ENCODE measurements at regions not wholly inside any gene's neighbourhood (a gene's known extent, or its start where the extent isn't known, plus 50 kb on each side); places are given as distances from the start of the nearest gene placed in this dataset.

DNA sequence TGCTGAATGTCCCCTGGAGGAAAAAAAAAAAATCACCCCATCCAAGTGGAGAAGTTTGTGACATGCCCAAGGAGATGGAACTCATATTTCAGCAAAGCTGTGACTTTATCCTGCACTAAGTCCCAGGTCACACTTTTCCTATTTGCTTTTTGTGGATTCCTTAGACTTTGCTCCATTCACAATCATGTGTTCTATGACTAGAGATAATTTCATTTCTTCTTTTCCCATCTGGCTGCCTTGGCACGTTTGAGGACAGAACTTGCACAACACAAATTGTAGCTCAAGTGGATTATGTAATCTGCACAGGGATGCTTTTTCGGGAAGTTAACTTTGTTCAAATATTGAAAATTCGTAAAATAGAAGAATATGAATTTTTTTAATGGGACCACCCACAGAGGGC lies 100.7 kb upstream of the PTPN1 start:
- TF ChIP-seq POLR2AphosphoS5 (IDR thresholded peaks at IDR 0.05), result peak in 1 of 2 donors; percentile 46
- no peak for TF ChIP-seq POLR2A (IDR thresholded peaks at IDR 0.05; ENCODE audit: low read depth)
- TF ChIP-seq EP300 (IDR thresholded peaks at IDR 0.05), result no peak
- TF ChIP-seq, protein P1, sequence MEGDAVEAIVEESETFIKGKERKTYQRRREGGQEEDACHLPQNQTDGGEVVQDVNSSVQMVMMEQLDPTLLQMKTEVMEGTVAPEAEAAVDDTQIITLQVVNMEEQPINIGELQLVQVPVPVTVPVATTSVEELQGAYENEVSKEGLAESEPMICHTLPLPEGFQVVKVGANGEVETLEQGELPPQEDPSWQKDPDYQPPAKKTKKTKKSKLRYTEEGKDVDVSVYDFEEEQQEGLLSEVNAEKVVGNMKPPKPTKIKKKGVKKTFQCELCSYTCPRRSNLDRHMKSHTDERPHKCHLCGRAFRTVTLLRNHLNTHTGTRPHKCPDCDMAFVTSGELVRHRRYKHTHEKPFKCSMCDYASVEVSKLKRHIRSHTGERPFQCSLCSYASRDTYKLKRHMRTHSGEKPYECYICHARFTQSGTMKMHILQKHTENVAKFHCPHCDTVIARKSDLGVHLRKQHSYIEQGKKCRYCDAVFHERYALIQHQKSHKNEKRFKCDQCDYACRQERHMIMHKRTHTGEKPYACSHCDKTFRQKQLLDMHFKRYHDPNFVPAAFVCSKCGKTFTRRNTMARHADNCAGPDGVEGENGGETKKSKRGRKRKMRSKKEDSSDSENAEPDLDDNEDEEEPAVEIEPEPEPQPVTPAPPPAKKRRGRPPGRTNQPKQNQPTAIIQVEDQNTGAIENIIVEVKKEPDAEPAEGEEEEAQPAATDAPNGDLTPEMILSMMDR (IDR thresholded peaks at IDR 0.05), result no peak
- no peak for DNase-seq (ENCODE audit: extremely low spot score)
- Histone ChIP-seq H3K36me3 (no peaks in the 10 kb centered on the region), H3K27me3 (no peaks in the 10 kb centered on the region), H3K4me1 (peaks cover 19 to 37% (median 29%) of the 10 kb centered on the region in 4 donors), H3K27ac (replicated peaks in 1 of 4) (peak overlapping the region; percentile 50 to 69 (median 59)), H3K9me3 (peaks cover 0 to 6% (median 2%) of the 10 kb centered on the region in 4 donors), H3K4me3 (no peak overlapping the region)
- WGBS, result 55% methylated on average over 3 of the region's 3 CpGs
- intact Hi-C loops (cut with DNase I), result no loop called here

DNA sequence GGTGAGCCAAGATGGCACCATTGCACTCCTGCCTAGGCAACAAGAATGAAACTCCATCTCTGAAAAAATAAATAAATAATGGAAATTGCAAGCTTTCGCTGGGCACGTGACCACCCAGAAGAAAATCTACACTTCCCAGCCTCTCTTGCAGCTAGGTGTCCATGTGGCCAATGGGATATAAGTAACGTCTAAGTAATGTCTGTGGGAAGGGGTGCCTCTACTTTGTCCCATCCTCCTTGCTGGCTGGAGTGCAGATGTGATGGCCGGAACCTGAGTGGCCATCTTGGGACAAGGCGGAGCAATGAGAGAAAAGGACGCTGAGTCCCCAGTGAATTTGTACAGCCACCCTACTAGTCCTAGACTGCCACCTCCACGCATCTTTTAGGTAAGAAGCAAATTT lies 99.8 kb upstream of the PTPN1 start:
- Histone ChIP-seq H3K36me3 (no peaks in the 10 kb centered on the region), H3K4me1 (peaks cover 27 to 38% (median 32%) of the 10 kb centered on the region in 4 donors), H3K4me3 (no peak overlapping the region), H3K27ac (replicated peaks in 1 of 4) (peak overlapping the region; percentile 12 to 69 (median 51)), H3K9me3 (peaks cover 0 to 6% (median 2%) of the 10 kb centered on the region in 4 donors), H3K27me3 (no peaks in the 10 kb centered on the region)
- no peak for DNase-seq (ENCODE audit: extremely low spot score)
- 96% methylated on average over 7 of the region's 7 CpGs for WGBS
- TF ChIP-seq EP300 (IDR thresholded peaks at IDR 0.05) (no peak), POLR2A (IDR thresholded peaks at IDR 0.05; ENCODE audit: low read depth) (no peak), POLR2AphosphoS5 (IDR thresholded peaks at IDR 0.05) (no peak)
- TF ChIP-seq, protein P1 (IDR thresholded peaks at IDR 0.05), result no peak
- intact Hi-C loops (cut with DNase I), result no loop called here

DNA sequence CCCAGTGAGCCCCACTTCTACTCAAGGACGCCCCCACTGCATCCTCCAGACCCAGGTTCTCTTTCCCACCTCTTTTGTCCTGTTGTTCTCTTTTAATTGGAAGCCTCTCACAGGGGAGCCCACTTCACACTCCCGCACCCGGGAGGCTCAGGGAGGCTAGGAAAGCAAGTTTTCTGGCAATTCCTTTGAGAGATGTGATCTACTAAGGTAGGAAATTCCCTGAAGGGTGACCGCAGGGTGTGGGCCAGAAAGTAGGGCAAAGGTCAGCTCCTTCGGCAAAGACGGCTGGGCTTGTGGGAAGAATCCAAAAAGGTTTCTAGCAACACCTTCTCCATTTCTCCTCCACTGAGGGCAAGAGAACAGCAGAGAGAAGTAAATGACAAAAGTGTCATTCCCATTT lies 98.1 kb upstream of the PTPN1 start:
- intact Hi-C loops (cut with DNase I), result no loop called here
- no peak for DNase-seq (ENCODE audit: extremely low spot score)
- Histone ChIP-seq H3K9me3 (peaks cover 0 to 6% (median 2%) of the 10 kb centered on the region in 4 donors), H3K27me3 (no peaks in the 10 kb centered on the region), H3K4me1 (peaks cover 39 to 52% (median 42%) of the 10 kb centered on the region in 4 donors), H3K36me3 (no peaks in the 10 kb centered on the region), H3K4me3 (no peak overlapping the region), H3K27ac (replicated peaks in 1 of 4) (peak overlapping the region in 1 of 4 donors; percentile 100)
- TF ChIP-seq POLR2AphosphoS5 (IDR thresholded peaks at IDR 0.05) (no peak), POLR2A (IDR thresholded peaks at IDR 0.05; ENCODE audit: low read depth) (no peak), EP300 (IDR thresholded peaks at IDR 0.05) (no peak)
- TF ChIP-seq, protein P1 (IDR thresholded peaks at IDR 0.05), result no peak
- WGBS, result 70% methylated on average over 6 of the region's 6 CpGs

DNA sequence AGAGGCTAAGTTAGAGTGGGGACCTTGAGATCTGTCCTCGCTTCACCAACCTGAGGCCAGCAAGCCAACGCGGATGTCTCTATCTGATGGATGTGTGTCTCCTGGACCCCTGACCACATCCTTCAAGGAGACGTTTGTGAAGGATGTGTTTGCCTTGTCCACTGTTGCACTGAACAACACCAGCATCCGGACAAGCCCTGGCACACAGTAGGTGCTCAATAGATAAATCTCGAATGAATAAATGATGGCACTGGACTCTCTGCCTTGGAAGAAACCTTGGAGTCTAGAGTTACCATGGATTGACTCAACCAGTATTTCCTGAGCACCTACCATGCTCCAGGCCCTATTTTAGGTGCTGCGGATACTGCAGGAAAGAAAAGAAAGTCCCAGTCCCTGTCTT lies 97.7 kb upstream of the PTPN1 start:
- intact Hi-C loops (cut with DNase I), result no loop called here
- no peaks in the 10 kb centered on the region for H3K36me3 ChIP-seq
- H3K4me1 ChIP-seq, result peaks cover 43 to 56% (median 45%) of the 10 kb centered on the region in 4 donors
- H3K9me3 ChIP-seq, result peaks cover 0 to 6% (median 2%) of the 10 kb centered on the region in 4 donors
- H3K4me3 ChIP-seq, result no peak overlapping the region
- TF ChIP-seq, protein P1 (IDR thresholded peaks at IDR 0.05), result no peak
- no peak for TF ChIP-seq POLR2AphosphoS5 (IDR thresholded peaks at IDR 0.05)
- TF ChIP-seq POLR2A (IDR thresholded peaks at IDR 0.05; ENCODE audit: low read depth), result no peak
- TF ChIP-seq EP300 (IDR thresholded peaks at IDR 0.05), result no peak
- peak overlapping the region; percentile 2 to 100 (median 94) for H3K27ac ChIP-seq (replicated peaks in 1 of 4)
- DNase-seq (ENCODE audit: extremely low spot score), result no peak
- WGBS, result 97% methylated on average over 6 of the region's 7 CpGs
- H3K27me3 ChIP-seq, result no peaks in the 10 kb centered on the region

DNA sequence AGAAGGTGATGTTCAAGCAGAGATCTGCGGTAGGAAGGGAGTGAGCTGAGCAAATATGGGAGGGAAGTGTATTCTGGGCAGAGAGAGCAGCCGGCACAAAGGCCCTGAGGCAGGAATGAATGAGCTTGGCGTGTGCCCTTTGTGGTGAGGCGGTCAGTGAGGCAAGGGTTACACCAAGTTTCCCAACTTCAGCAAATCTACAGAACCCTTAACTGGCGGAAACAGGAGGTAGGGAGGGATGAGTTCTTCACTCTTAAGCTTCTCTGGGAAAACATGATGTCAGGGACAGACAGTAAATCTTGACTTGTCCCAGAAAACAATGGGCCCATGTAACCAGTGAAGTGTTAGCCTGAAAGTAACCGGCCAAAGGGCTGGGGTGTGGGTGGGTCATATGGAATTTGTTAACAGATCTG lies 97.1 kb upstream of the PTPN1 start:
- DNase-seq (ENCODE audit: extremely low spot score), result no peak
- TF ChIP-seq POLR2A (IDR thresholded peaks at IDR 0.05; ENCODE audit: low read depth) (no peak), EP300 (IDR thresholded peaks at IDR 0.05) (no peak)
- peak overlapping the region; percentile 42 to 100 (median 94) for H3K27ac ChIP-seq (replicated peaks in 1 of 4)

More for the DNA sequence above, 97.1 kb upstream of the PTPN1 start:
- Histone ChIP-seq H3K4me3 (no peak overlapping the region), H3K27me3 (no peaks in the 10 kb centered on the region), H3K9me3 (peaks cover 0 to 6% (median 2%) of the 10 kb centered on the region in 4 donors), H3K4me1 (peaks cover 45 to 57% (median 50%) of the 10 kb centered on the region in 4 donors), H3K36me3 (no peaks in the 10 kb centered on the region)
- intact Hi-C loops (cut with DNase I), result no loop called here
- 82% methylated on average over 6 of the region's 6 CpGs for WGBS

Data from esophagus muscularis mucosa (tissue), 4 donors.